Stimulated activated CD4-positive, alpha-beta T cell treated with anti-CD3 and anti-CD28 coated beads, Interleukin-2, amount 100 ng/mL, for 24 hours (primary cell): ENCODE measurements at regions not wholly inside any gene's neighbourhood (a gene's known extent, or its start where the extent isn't known, plus 50 kb on each side); places are given as distances from the start of the nearest gene placed in this dataset.

ENCODE experiments used
- DNase-seq, 2 donors: peaks; one replicate each; pipeline ENCODE4 v3.0.0-alpha.2; 2020

GRCh38 chr2:14684516-14684915 lies 52.0 kb downstream of the LRATD1 start:
- DNase-seq: no peak

- no peak for DNase-seq
These were observed 58.4 kb downstream of the LRATD1 start for GRCh38 chr2:14690926-14691325.

- no peak for DNase-seq
These were observed 61.4 kb downstream of the LRATD1 start for GRCh38 chr2:14693874-14694273.

GRCh38 chr2:14700753-14701152 lies 68.2 kb downstream of the LRATD1 start:
- no peak for DNase-seq

GRCh38 chr2:14702258-14702657 lies 69.7 kb downstream of the LRATD1 start:
- DNase-seq: no peak

- DNase-seq: no peak
These were observed 73.7 kb downstream of the LRATD1 start for GRCh38 chr2:14706201-14706600.

GRCh38 chr2:14712111-14712510 lies 79.6 kb downstream of the LRATD1 start:
- DNase-seq: no peak

- DNase-seq: no peak
These were observed 80.7 kb downstream of the LRATD1 start for GRCh38 chr2:14713248-14713647.

GRCh38 chr2:14715600-14715999 lies 83.1 kb downstream of the LRATD1 start:
- DNase-seq: no peak

GRCh38 chr2:14716319-14716718 lies 83.8 kb downstream of the LRATD1 start:
- no peak for DNase-seq

GRCh38 chr2:14717131-14717530 lies 84.6 kb downstream of the LRATD1 start:
- no peak for DNase-seq

- no peak for DNase-seq
These were observed 87.8 kb downstream of the LRATD1 start for GRCh38 chr2:14720319-14720718.

GRCh38 chr2:14720739-14721138 lies 88.2 kb downstream of the LRATD1 start:
- DNase-seq: no peak

- DNase-seq: no peak
These were observed 90.5 kb downstream of the LRATD1 start for GRCh38 chr2:14722904-14723570.

- no peak for DNase-seq
These were observed 91.2 kb downstream of the LRATD1 start for GRCh38 chr2:14723684-14724083.

- no peak for DNase-seq
These were observed 103.2 kb downstream of the LRATD1 start for GRCh38 chr2:14735696-14736095.

- DNase-seq: no peak
These were observed 104.7 kb downstream of the LRATD1 start for GRCh38 chr2:14737201-14737600.

- no peak for DNase-seq
These were observed 111.3 kb downstream of the LRATD1 start for GRCh38 chr2:14743861-14744260.

GRCh38 chr2:14745288-14746076 lies 113.0 kb downstream of the LRATD1 start:
- no peak for DNase-seq

GRCh38 chr2:14746133-14746532 lies 113.6 kb downstream of the LRATD1 start:
- no peak for DNase-seq

- DNase-seq: no peak
These were observed 114.9 kb downstream of the LRATD1 start for GRCh38 chr2:14747447-14747846.

GRCh38 chr2:14749884-14750283 lies 117.4 kb downstream of the LRATD1 start:
- no peak for DNase-seq

- DNase-seq: no peak
These were observed 117.9 kb downstream of the LRATD1 start for GRCh38 chr2:14750433-14750832.

GRCh38 chr2:14751581-14751980 lies 119.1 kb downstream of the LRATD1 start:
- no peak for DNase-seq

GRCh38 chr2:14752295-14752694 lies 119.8 kb downstream of the LRATD1 start:
- DNase-seq: no peak
